GM12878 (cell line): ENCODE measurements at regions not wholly inside any gene's neighbourhood (a gene's known extent, or its start where the extent isn't known, plus 50 kb on each side); places are given as distances from the start of the nearest gene placed in this dataset.

Source experiments
- ASH2L ChIP-seq: fragments of 300-600, 200-600 bp; sonication (generic); IDR thresholded peaks from 2 replicates; pipeline ENCODE4 v1.6.1; 2017; ENCODE audit warnings: low read depth, mild to moderate bottlenecking, borderline replicate concordance
- CHD4 ChIP-seq: fragments of 200-600 bp; sonication (generic); IDR thresholded peaks from 2 replicates; pipeline ENCODE4 v1.6.1; 2016; ENCODE audit warnings: mild to moderate bottlenecking
- CREB1 ChIP-seq: IDR thresholded peaks from 2 replicates; pipeline ENCODE4 v1.6.1; 2012; ENCODE audit warnings: low read depth, mild to moderate bottlenecking, inconsistent platforms
- EP300 ChIP-seq, 2 experiments: fragments of 150-350 bp in 1 of 2; IDR thresholded peaks; 2 replicates each; pipeline ENCODE4 v1.6.1; 2011 to 2012; ENCODE audit warnings: low read depth in 2 of 2, low read length in 2 of 2, borderline replicate concordance in 1 of 2, improper control_type of control experiment in 1 of 2, inconsistent platforms in 1 of 2; ENCODE audit not compliant: control insufficient read depth in 1 of 2
- JUNB ChIP-seq: IDR thresholded peaks from 2 replicates; pipeline ENCODE4 v1.6.1; 2016; ENCODE audit warnings: antibody characterized with exemption, mild to moderate bottlenecking
- POLR2AphosphoS5 ChIP-seq: IDR thresholded peaks from 2 replicates; pipeline ENCODE4 v1.6.1; 2011; ENCODE audit warnings: mild to moderate bottlenecking, low read length, inconsistent platforms
- TF ChIP-seq, protein P1 (sequence below), 3 experiments: IDR thresholded peaks in 2 of 3; conservative IDR thresholded peaks in 1 of 3; 2 replicates each; pipeline ENCODE4 v1.5.1; 2011; ENCODE audit warnings: low read depth in 3 of 3, low read length in 3 of 3, mild to moderate bottlenecking in 3 of 3, control low read depth in 2 of 3, moderate library complexity in 2 of 3, inconsistent platforms in 1 of 3, mixed read lengths in 1 of 3; ENCODE audit not compliant: control insufficient read depth in 2 of 3, insufficient read depth in 1 of 3; ENCODE audit errors: extremely low read depth in 1 of 3

DNA sequence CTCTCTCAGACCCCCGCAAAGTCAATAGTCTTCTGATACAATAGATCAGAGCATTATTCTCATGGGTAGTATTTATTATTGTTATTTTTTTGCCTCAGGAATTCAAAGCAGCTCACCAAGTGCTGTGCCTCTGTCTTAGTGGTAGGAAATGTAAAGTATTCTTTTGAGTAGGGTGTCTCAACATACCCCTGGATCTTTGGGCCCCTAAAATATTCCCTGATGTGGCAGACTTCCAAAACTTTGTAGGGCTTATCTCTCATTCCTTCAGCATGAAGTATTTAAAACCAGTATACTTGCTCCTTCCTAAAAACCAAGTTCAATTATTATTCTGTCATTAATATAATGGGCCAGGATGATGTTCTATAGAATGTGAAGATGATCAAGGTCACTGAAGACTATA lies 115.3 kb upstream of the ZNF827 start:
- TF ChIP-seq EP300 (IDR thresholded peaks at IDR 0.05; ENCODE audit: borderline replicate concordance in 1 of 2, control insufficient read depth in 1 of 2, low read depth in 2 of 2, low read length in 2 of 2): no peak
- TF ChIP-seq ASH2L: no peak
- TF ChIP-seq JUNB: no peak
- TF ChIP-seq, protein P1, sequence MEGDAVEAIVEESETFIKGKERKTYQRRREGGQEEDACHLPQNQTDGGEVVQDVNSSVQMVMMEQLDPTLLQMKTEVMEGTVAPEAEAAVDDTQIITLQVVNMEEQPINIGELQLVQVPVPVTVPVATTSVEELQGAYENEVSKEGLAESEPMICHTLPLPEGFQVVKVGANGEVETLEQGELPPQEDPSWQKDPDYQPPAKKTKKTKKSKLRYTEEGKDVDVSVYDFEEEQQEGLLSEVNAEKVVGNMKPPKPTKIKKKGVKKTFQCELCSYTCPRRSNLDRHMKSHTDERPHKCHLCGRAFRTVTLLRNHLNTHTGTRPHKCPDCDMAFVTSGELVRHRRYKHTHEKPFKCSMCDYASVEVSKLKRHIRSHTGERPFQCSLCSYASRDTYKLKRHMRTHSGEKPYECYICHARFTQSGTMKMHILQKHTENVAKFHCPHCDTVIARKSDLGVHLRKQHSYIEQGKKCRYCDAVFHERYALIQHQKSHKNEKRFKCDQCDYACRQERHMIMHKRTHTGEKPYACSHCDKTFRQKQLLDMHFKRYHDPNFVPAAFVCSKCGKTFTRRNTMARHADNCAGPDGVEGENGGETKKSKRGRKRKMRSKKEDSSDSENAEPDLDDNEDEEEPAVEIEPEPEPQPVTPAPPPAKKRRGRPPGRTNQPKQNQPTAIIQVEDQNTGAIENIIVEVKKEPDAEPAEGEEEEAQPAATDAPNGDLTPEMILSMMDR (IDR thresholded peaks at IDR 0.05 in 2 of 3, conservative IDR thresholded peaks at IDR 0.05 in 1 of 3; ENCODE audit: control insufficient read depth in 2 of 3, extremely low read depth in 1 of 3, insufficient read depth in 1 of 3, low read depth in 3 of 3, low read length in 3 of 3): no peak
- TF ChIP-seq CHD4: no peak
- TF ChIP-seq POLR2AphosphoS5: no peak
- TF ChIP-seq CREB1: no peak
